Endothelial cell of umbilical vein (primary cell): ENCODE measurements at regions not wholly inside any gene's neighbourhood (a gene's known extent, or its start where the extent isn't known, plus 50 kb on each side); places are given as distances from the start of the nearest gene placed in this dataset.

Source experiments
- BruUV-seq: library from RNA; stranded (reverse); fragments of 400-500 nt; replicated peaks from 2 replicates; lab custom pipeline; 2021; lab: Mats Ljungman, UMichigan
- CTCF ChIA-PET: fragments of 300-600, 350-600 bp; sonication (Branson Sonifier 250); formaldehyde crosslinking; loops from one replicate; lab custom pipeline; 2021; ENCODE audit warnings: antibody characterized with exemption, inconsistent platforms; lab: Charles Lee
- POLR2A ChIA-PET: fragments of 300-600, 350-600 bp; sonication (Branson Sonifier 250); formaldehyde crosslinking; loops from one replicate; lab custom pipeline; 2021; ENCODE audit warnings: antibody characterized with exemption, inconsistent platforms; lab: Charles Lee
- DNase-seq: peaks from one replicate; pipeline ENCODE4 v3.0.0-alpha.2; 2011; ENCODE audit warnings: low read depth, low spot score
- FAIRE-seq: peaks from 2 replicates; lab custom pipeline; 2011; peaks lifted over from hg19 to GRCh38; lab: Jason Lieb, UNC
- H2AFZ ChIP-seq: 2 replicates; pipeline ENCODE4 v1.6.0; 2012; ENCODE audit warnings: low read depth, low read length, control low read depth, inconsistent platforms
- H3K27ac ChIP-seq: 2 replicates; pipeline ENCODE4 v1.5.1; 2011; ENCODE audit warnings: low read depth, mild to moderate bottlenecking, control low read depth, low read length, moderate library complexity; ENCODE audit not compliant: insufficient read depth
- H3K27me3 ChIP-seq, 2 experiments: 2 replicates each; pipeline versions ENCODE4 v1.6.0 to v1.6.1; 2011; ENCODE audit warnings: low read length in 2 of 2, mixed read lengths in 1 of 2; ENCODE audit not compliant: control insufficient read depth in 2 of 2, insufficient read depth in 2 of 2
- H3K36me3 ChIP-seq, 2 experiments: 2 replicates in 1 of 2; 3 replicates in 1 of 2; pipeline ENCODE4 v1.5.1; 2011; ENCODE audit warnings: low read length in 2 of 2, mild to moderate bottlenecking in 1 of 2, moderate library complexity in 1 of 2; ENCODE audit not compliant: control insufficient read depth in 2 of 2, insufficient read depth in 2 of 2; ENCODE audit errors: extremely low read depth in 1 of 2
- H3K4me1 ChIP-seq: 3 replicates; pipeline ENCODE4 v1.5.1; 2011; ENCODE audit warnings: mild to moderate bottlenecking, low read length; ENCODE audit not compliant: control insufficient read depth, insufficient read depth; ENCODE audit errors: extremely low read depth
- H3K4me2 ChIP-seq: 2 replicates; pipeline ENCODE4 v1.6.1; 2011; ENCODE audit warnings: low read length, control low read depth, mixed read lengths; ENCODE audit not compliant: insufficient read depth
- H3K4me3 ChIP-seq, 3 experiments: fragments of 200-600 bp in 1 of 3; sonication (generic), shearing (Covaris generic) in 1 of 3; replicated peaks in 1 of 3; 2 replicates each; pipeline ENCODE4 v1.5.1; 2011 to 2016; ENCODE audit warnings: control low read depth in 3 of 3, low read length in 3 of 3, mild to moderate bottlenecking in 2 of 3, inconsistent platforms in 1 of 3, low read depth in 1 of 3, moderate library complexity in 1 of 3; ENCODE audit not compliant: insufficient read depth in 1 of 3
- H3K79me2 ChIP-seq: 2 replicates; pipeline ENCODE4 v1.6.0; 2012; ENCODE audit warnings: low read length, inconsistent platforms; ENCODE audit not compliant: control insufficient read depth, insufficient read depth
- H3K9ac ChIP-seq: replicated peaks from 2 replicates; pipeline ENCODE3; 2011; ENCODE audit warnings: low read length, control low read depth; ENCODE audit not compliant: insufficient read depth; ENCODE audit errors: extremely low read depth
- H3K9me1 ChIP-seq: replicated peaks from 3 replicates; pipeline ENCODE4 v1.6.0; 2011; ENCODE audit warnings: mild to moderate bottlenecking, low read length; ENCODE audit not compliant: control insufficient read depth, insufficient read depth; ENCODE audit errors: extremely low read depth
- H3K9me3 ChIP-seq: replicated peaks from 2 replicates; pipeline ENCODE4 v1.5.1; 2012; ENCODE audit warnings: low read length, inconsistent platforms; ENCODE audit not compliant: control insufficient read depth, insufficient read depth
- H4K20me1 ChIP-seq: replicated peaks from 2 replicates; pipeline ENCODE3; 2011; ENCODE audit warnings: mild to moderate bottlenecking, low read length; ENCODE audit not compliant: control insufficient read depth, insufficient read depth; ENCODE audit errors: extremely low read depth
- CTCF ChIP-seq, 2 donors: IDR thresholded peaks; 1 replicate in 1 of 2; 2 replicates in 1 of 2; pipeline ENCODE4 v1.5.1; 2011; ENCODE audit warnings: low read length in 2 of 2, mild to moderate bottlenecking in 2 of 2, moderate library complexity in 2 of 2, control low read depth in 1 of 2, inconsistent platforms in 1 of 2, low read depth in 1 of 2; ENCODE audit not compliant: insufficient read depth in 1 of 2; ENCODE audit errors: extremely low read depth in 1 of 2
- EZH2 ChIP-seq: IDR thresholded peaks from 2 replicates; pipeline ENCODE4 v1.6.1; 2012; ENCODE audit warnings: borderline replicate concordance, low read depth, mild to moderate bottlenecking, moderate library complexity, low read length, inconsistent platforms; ENCODE audit not compliant: severe bottlenecking
- FOS ChIP-seq: IDR thresholded peaks from 2 replicates; pipeline ENCODE4 v1.6.1; 2011; ENCODE audit warnings: mild to moderate bottlenecking, low read length, moderate library complexity, borderline replicate concordance; ENCODE audit not compliant: insufficient read depth
- GATA2 ChIP-seq: IDR thresholded peaks from 2 replicates; pipeline ENCODE4 v1.7.0; 2011; ENCODE audit warnings: low read depth, mild to moderate bottlenecking, moderate library complexity, mixed read lengths, low read length; ENCODE audit not compliant: insufficient read length, insufficient read depth
- JUN ChIP-seq: IDR thresholded peaks from 2 replicates; pipeline ENCODE4 v1.6.1; 2011; ENCODE audit warnings: borderline replicate concordance, low read depth; ENCODE audit not compliant: insufficient read length, insufficient read depth
- MAX ChIP-seq: IDR thresholded peaks from 2 replicates; pipeline ENCODE4 v1.6.1; 2011; ENCODE audit not compliant: insufficient read depth, insufficient read length
- MYC ChIP-seq: IDR thresholded peaks from one replicate; pipeline ENCODE4 v1.6.1; 2011; ENCODE audit warnings: mild to moderate bottlenecking, low read depth, low read length
- POLR2A ChIP-seq: IDR thresholded peaks from 2 replicates; pipeline ENCODE4 v1.6.1; 2012; ENCODE audit warnings: low read depth, mild to moderate bottlenecking, control low read depth, low read length
- POLR2AphosphoS5 ChIP-seq: IDR thresholded peaks from 2 replicates; pipeline ENCODE4 v1.6.1; 2012; ENCODE audit warnings: low read depth, mild to moderate bottlenecking, control low read depth, low read length, moderate library complexity; ENCODE audit not compliant: insufficient read depth
- dilution Hi-C: fragments of 300-500 bp; cut with MboI; formaldehyde crosslinking; loops from one replicate; pipeline ENCODE4 v1.15.0; 2019; ENCODE audit warnings: low sequenced_read_pairs; ENCODE audit not compliant: extremely low pct_ligation_motif_present
- intact Hi-C: fragments of 100-400 bp; cut with micrococcal nuclease; formaldehyde crosslinking; loops from one replicate; pipeline ENCODE4 v1.10.0; 2022

GRCh38 chrX:44428989-44429627, 85.6 kb upstream of the EFHC2 start:
- Histone ChIP-seq H3K9me3 (no peaks in the 10 kb centered on the region), H3K27me3 (no peaks in the 10 kb centered on the region), H3K36me3 (no peaks in the 10 kb centered on the region), H4K20me1 (no peaks in the 10 kb centered on the region), H3K4me1 (no peaks in the 10 kb centered on the region), H3K9me1 (no peaks in the 10 kb centered on the region), H3K27ac (no peak overlapping the region), H3K79me2 (no peaks in the 10 kb centered on the region), H2AFZ (no peak overlapping the region), H3K4me3 (no peak overlapping the region), H3K4me2 (no peak overlapping the region), H3K9ac (no peak overlapping the region)
- ChIA-PET CTCF (no interaction called here), POLR2A (no interaction called here)
- BruUV-seq: no TSS peak
- dilution Hi-C loops (no loop called here), intact Hi-C loops (no loop called here)
- no peak for TF ChIP-seq POLR2AphosphoS5
- TF ChIP-seq JUN: no peak
- TF ChIP-seq GATA2: no peak
- TF ChIP-seq FOS: no peak
- TF ChIP-seq POLR2A: no peak
- TF ChIP-seq CTCF (IDR thresholded peaks at IDR 0.05; ENCODE audit: extremely low read depth in 1 of 2, insufficient read depth in 1 of 2, low read depth in 1 of 2, low read length in 2 of 2): no peak
- no peak for TF ChIP-seq MYC
- no peak for TF ChIP-seq MAX
- TF ChIP-seq EZH2: no peak
- FAIRE-seq (no peak), DNase-seq (no peak)
